ENCODE measurements at regions not wholly inside any gene's neighbourhood (a gene's known extent, or its start where the extent isn't known, plus 50 kb on each side); places are given as distances from the start of the nearest gene placed in this dataset.

DNA sequence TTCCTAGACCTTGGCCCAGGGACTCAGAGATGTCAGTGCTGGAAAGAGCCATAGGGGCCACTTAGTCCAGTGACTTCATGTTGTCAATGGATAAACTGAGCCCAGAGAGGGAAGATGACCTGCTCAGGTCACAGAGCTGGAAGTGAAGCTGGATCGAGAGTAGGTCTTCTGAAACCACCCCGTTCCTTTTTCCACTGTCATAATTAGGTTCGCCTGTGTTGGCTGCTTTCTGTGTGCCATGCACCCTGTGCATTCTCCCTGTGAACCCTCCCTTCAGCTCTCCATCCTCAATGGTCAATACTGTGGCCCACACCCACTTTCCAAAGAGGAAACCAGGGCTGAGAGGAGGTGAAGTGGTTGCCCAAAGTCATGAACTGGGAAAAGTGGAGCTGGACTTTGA is 74.8 kb downstream of the CCR1 start:
- TF ChIP-seq POLR2A (IDR thresholded peaks at IDR 0.05) = no peak
- TF ChIP-seq, protein P1, sequence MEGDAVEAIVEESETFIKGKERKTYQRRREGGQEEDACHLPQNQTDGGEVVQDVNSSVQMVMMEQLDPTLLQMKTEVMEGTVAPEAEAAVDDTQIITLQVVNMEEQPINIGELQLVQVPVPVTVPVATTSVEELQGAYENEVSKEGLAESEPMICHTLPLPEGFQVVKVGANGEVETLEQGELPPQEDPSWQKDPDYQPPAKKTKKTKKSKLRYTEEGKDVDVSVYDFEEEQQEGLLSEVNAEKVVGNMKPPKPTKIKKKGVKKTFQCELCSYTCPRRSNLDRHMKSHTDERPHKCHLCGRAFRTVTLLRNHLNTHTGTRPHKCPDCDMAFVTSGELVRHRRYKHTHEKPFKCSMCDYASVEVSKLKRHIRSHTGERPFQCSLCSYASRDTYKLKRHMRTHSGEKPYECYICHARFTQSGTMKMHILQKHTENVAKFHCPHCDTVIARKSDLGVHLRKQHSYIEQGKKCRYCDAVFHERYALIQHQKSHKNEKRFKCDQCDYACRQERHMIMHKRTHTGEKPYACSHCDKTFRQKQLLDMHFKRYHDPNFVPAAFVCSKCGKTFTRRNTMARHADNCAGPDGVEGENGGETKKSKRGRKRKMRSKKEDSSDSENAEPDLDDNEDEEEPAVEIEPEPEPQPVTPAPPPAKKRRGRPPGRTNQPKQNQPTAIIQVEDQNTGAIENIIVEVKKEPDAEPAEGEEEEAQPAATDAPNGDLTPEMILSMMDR (IDR thresholded peaks at IDR 0.05) = no peak

Measured in uterus (tissue), 2 donors.